Testis (tissue), 2 donors: ENCODE measurements at regions not wholly inside any gene's neighbourhood (a gene's known extent, or its start where the extent isn't known, plus 50 kb on each side); places are given as distances from the start of the nearest gene placed in this dataset.
"Not testable (repeated sequence)": the region's sequence is repeated elsewhere in the genome, so short reads cannot be mapped to it uniquely, and the experiment has no call there.

Experiments used
- POLR2A ChIP-seq: fragments of 450-650 bp; IDR thresholded peaks from one replicate; pipeline ENCODE4 v1.6.1; 2017; ENCODE audit warnings: antibody characterized with exemption, mild to moderate bottlenecking, moderate library complexity
- TF ChIP-seq, protein P1 (sequence below), 3 experiments: fragments of 450-650 bp in 2 of 3; fragments of 200-600 bp in 1 of 3; sonication (generic) in 1 of 3; IDR thresholded peaks; one replicate each; pipeline ENCODE4 v1.5.1; 2016 to 2019; ENCODE audit warnings: antibody characterized with exemption in 3 of 3, mild to moderate bottlenecking in 2 of 3, moderate library complexity in 1 of 3

DNA sequence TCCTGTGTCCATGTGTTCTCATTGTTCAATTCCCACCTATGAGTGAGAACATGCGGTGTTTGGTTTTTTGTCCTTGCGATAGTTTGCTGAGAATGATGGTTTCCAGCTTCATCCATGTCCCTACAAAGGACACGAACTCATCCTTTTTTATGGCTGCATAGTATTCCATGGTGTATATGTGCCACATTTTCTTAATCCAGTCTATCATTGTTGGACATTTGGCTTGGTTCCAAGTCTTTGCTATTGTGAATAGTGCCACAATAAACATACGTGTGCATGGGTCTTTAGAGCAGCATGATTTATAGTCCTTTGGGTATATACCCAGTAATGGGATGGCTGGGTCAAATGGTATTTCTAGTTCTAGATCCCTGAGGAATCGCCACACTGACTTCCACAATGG, 98.5 kb downstream of the KBTBD2 start:
- TF ChIP-seq, protein P1, sequence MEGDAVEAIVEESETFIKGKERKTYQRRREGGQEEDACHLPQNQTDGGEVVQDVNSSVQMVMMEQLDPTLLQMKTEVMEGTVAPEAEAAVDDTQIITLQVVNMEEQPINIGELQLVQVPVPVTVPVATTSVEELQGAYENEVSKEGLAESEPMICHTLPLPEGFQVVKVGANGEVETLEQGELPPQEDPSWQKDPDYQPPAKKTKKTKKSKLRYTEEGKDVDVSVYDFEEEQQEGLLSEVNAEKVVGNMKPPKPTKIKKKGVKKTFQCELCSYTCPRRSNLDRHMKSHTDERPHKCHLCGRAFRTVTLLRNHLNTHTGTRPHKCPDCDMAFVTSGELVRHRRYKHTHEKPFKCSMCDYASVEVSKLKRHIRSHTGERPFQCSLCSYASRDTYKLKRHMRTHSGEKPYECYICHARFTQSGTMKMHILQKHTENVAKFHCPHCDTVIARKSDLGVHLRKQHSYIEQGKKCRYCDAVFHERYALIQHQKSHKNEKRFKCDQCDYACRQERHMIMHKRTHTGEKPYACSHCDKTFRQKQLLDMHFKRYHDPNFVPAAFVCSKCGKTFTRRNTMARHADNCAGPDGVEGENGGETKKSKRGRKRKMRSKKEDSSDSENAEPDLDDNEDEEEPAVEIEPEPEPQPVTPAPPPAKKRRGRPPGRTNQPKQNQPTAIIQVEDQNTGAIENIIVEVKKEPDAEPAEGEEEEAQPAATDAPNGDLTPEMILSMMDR (IDR thresholded peaks at IDR 0.05), result not testable (repeated sequence)
- not testable (repeated sequence) for TF ChIP-seq POLR2A
